ENCODE measurements at regions not wholly inside any gene's neighbourhood (a gene's known extent, or its start where the extent isn't known, plus 50 kb on each side); places are given as distances from the start of the nearest gene placed in this dataset.

DNA sequence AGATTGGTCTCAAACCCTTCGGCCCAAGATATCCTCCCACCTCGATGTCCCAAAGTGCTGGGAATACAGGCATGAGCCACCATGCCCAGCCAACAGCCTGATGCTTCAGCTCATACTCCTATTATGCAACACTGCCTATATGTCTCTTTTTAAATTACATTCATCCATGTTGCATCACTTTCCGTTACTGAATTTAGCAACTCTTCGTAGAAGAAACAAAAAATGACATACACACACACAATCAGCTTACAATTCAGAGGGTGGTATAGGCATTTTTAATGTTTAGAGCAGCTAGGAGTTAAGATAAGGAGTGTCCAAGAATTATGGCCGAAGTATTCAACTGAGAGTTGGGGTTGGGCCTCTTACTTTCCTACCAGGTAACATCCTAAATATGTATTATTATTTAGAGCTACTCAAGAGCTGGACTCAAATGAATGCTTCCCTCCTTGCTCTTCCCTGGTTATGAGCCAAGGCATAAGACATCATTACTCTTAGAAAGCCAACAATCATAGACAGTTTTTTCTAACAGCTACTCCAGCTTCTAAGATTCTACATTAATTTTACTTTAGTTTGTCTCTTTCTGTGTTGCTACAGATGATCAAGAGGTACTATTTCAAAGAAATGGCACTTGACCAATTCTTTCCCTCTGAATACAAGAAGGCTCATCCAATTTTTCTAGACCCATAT lies 62.0 kb upstream of the BMP5 start:
- H3K27ac ChIP-seq (ENCODE audit: low read depth in 2 of 2, low read length in 1 of 2): no peak overlapping the region
- TF ChIP-seq, protein P1, sequence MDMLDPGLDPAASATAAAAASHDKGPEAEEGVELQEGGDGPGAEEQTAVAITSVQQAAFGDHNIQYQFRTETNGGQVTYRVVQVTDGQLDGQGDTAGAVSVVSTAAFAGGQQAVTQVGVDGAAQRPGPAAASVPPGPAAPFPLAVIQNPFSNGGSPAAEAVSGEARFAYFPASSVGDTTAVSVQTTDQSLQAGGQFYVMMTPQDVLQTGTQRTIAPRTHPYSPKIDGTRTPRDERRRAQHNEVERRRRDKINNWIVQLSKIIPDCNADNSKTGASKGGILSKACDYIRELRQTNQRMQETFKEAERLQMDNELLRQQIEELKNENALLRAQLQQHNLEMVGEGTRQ (IDR thresholded peaks at IDR 0.05; ENCODE audit: borderline replicate concordance, low read depth, low read length): no peak
- TF ChIP-seq TEAD4 (IDR thresholded peaks at IDR 0.05; ENCODE audit: borderline replicate concordance, insufficient read depth): no peak
- no peak for TF ChIP-seq NFIC (IDR thresholded peaks at IDR 0.05; ENCODE audit: borderline replicate concordance)
- no peak for TF ChIP-seq EP300 (IDR thresholded peaks at IDR 0.05; ENCODE audit: borderline replicate concordance in 1 of 2, low read depth in 1 of 2, low read length in 1 of 2)
- no peaks in the 10 kb centered on the region for H4K20me1 ChIP-seq (ENCODE audit: insufficient read depth)
- no peaks in the 10 kb centered on the region for H3K79me2 ChIP-seq (ENCODE audit: insufficient read depth)
- POLR2A ChIA-PET: no interaction called here
- no peaks in the 10 kb centered on the region for H3K9me3 ChIP-seq
- no peak for DNase-seq
- no peaks in the 10 kb centered on the region for H3K36me3 ChIP-seq (replicated peaks in 1 of 2; ENCODE audit: control insufficient read depth in 1 of 2, insufficient read depth in 2 of 2, low read length in 1 of 2)
- no peaks in the 10 kb centered on the region for H3K27me3 ChIP-seq (ENCODE audit: insufficient read depth)
- WGBS (ENCODE audit: low lambda C conversion rate): 46% methylated on average over 5 of the region's 5 CpGs
- no peak overlapping the region for H3K4me3 ChIP-seq (ENCODE audit: low read depth in 2 of 2, low read length in 1 of 2)
- H3K9ac ChIP-seq: no peak overlapping the region
- CTCF ChIA-PET: interaction anchor here (1.0 kb wide), 1 partner anchor 16 kb away, joined by 3 read pairs; no protein-coding TSS in a partner anchor
- H3K4me2 ChIP-seq: no peak overlapping the region
- no peak overlapping the region for H2AFZ ChIP-seq (ENCODE audit: low read depth)
- no peaks in the 10 kb centered on the region for H3F3A ChIP-seq (replicated peaks; ENCODE audit: insufficient read depth)
- H3K4me1 ChIP-seq (ENCODE audit: control insufficient read depth in 1 of 2, insufficient read depth in 2 of 2, low read depth in 1 of 2, low read length in 1 of 2): no peaks in the 10 kb centered on the region
- H3K9me2 ChIP-seq: no peaks in the 10 kb centered on the region

DNA sequence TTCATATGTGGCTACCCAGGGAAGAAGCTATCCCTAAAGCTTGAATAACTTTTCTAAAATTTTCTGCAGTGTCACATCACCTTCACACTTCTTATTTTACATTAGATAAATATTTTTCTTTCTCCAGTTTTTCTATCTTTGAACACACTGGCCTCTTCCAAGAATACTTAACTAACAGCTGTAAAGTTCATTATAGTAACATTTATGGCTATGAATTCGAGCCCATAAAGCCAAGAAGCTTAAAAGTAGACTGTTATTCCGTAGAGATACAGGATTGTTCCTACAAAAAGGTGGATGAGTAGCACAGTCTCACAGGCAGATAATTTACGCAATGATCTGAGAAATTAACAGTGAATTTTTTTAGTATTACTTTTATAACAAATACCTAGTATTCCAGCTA lies 55.7 kb upstream of the BMP5 start:
- no peaks in the 10 kb centered on the region for H3K36me3 ChIP-seq (replicated peaks in 1 of 2; ENCODE audit: control insufficient read depth in 1 of 2, insufficient read depth in 2 of 2, low read length in 1 of 2)
- no peak overlapping the region for H3K9ac ChIP-seq
- no peaks in the 10 kb centered on the region for H3K79me2 ChIP-seq (ENCODE audit: insufficient read depth)
- POLR2A ChIA-PET: no interaction called here
- WGBS (ENCODE audit: low lambda C conversion rate): 59% methylated on average over 3 of the region's 3 CpGs
- H3K9me3 ChIP-seq: no peaks in the 10 kb centered on the region
- H3K27me3 ChIP-seq (ENCODE audit: insufficient read depth): no peaks in the 10 kb centered on the region
- CTCF ChIA-PET: interaction anchor here (0.6 kb wide), 1 partner anchor 10 kb away, joined by 4 read pairs; no protein-coding TSS in a partner anchor
- H3F3A ChIP-seq (replicated peaks; ENCODE audit: insufficient read depth): peaks cover under 1% of the 10 kb centered on the region
- TF ChIP-seq IRF3 (IDR thresholded peaks at IDR 0.05; ENCODE audit: low read depth, low read length) (no peak), SIN3A (IDR thresholded peaks at IDR 0.05; ENCODE audit: borderline replicate concordance, low read depth, low read length) (no peak), MEF2A (IDR thresholded peaks at IDR 0.05; ENCODE audit: borderline replicate concordance, low read depth) (no peak), EP300 (IDR thresholded peaks at IDR 0.05; ENCODE audit: borderline replicate concordance in 1 of 2, low read depth in 1 of 2, low read length in 1 of 2) (no peak), ELF1 (IDR thresholded peaks at IDR 0.05) (no peak), RCOR1 (IDR thresholded peaks at IDR 0.05; ENCODE audit: low read length) (no peak), MXI1 (IDR thresholded peaks at IDR 0.05; ENCODE audit: low read depth, low read length) (no peak), GATA2 (CRISPR knock-in tag; IDR thresholded peaks at IDR 0.05) (no peak), SMC3 (IDR thresholded peaks at IDR 0.05; ENCODE audit: low read depth, low read length) (no peak), PBX3 (IDR thresholded peaks at IDR 0.05) (no peak)
- TF ChIP-seq, protein P2, sequence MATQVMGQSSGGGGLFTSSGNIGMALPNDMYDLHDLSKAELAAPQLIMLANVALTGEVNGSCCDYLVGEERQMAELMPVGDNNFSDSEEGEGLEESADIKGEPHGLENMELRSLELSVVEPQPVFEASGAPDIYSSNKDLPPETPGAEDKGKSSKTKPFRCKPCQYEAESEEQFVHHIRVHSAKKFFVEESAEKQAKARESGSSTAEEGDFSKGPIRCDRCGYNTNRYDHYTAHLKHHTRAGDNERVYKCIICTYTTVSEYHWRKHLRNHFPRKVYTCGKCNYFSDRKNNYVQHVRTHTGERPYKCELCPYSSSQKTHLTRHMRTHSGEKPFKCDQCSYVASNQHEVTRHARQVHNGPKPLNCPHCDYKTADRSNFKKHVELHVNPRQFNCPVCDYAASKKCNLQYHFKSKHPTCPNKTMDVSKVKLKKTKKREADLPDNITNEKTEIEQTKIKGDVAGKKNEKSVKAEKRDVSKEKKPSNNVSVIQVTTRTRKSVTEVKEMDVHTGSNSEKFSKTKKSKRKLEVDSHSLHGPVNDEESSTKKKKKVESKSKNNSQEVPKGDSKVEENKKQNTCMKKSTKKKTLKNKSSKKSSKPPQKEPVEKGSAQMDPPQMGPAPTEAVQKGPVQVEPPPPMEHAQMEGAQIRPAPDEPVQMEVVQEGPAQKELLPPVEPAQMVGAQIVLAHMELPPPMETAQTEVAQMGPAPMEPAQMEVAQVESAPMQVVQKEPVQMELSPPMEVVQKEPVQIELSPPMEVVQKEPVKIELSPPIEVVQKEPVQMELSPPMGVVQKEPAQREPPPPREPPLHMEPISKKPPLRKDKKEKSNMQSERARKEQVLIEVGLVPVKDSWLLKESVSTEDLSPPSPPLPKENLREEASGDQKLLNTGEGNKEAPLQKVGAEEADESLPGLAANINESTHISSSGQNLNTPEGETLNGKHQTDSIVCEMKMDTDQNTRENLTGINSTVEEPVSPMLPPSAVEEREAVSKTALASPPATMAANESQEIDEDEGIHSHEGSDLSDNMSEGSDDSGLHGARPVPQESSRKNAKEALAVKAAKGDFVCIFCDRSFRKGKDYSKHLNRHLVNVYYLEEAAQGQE (IDR thresholded peaks at IDR 0.05; ENCODE audit: low read depth, low read length): no peak
- TF ChIP-seq, protein P3, sequence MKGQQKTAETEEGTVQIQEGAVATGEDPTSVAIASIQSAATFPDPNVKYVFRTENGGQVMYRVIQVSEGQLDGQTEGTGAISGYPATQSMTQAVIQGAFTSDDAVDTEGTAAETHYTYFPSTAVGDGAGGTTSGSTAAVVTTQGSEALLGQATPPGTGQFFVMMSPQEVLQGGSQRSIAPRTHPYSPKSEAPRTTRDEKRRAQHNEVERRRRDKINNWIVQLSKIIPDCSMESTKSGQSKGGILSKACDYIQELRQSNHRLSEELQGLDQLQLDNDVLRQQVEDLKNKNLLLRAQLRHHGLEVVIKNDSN (IDR thresholded peaks at IDR 0.05; ENCODE audit: borderline replicate concordance, low read depth): no peak
- TF ChIP-seq, protein P1 (IDR thresholded peaks at IDR 0.05; ENCODE audit: borderline replicate concordance, low read depth, low read length): no peak
- no peak overlapping the region for H2AFZ ChIP-seq (ENCODE audit: low read depth)
- H3K4me3 ChIP-seq (ENCODE audit: low read depth in 2 of 2, low read length in 1 of 2): no peak overlapping the region
- no peak for DNase-seq
- H4K20me1 ChIP-seq (ENCODE audit: insufficient read depth): no peaks in the 10 kb centered on the region
- no peak overlapping the region for H3K4me2 ChIP-seq
- H3K9me2 ChIP-seq: peaks cover under 1% of the 10 kb centered on the region; the same call in 1 of the 2 replicates
- H3K27ac ChIP-seq (ENCODE audit: low read depth in 2 of 2, low read length in 1 of 2): no peak overlapping the region
- no peaks in the 10 kb centered on the region for H3K4me1 ChIP-seq (ENCODE audit: control insufficient read depth in 1 of 2, insufficient read depth in 2 of 2, low read depth in 1 of 2, low read length in 1 of 2)
